ENCODE measurements at regions not wholly inside any gene's neighbourhood (a gene's known extent, or its start where the extent isn't known, plus 50 kb on each side); places are given as distances from the start of the nearest gene placed in this dataset.
A peak's percentile ranks its signal among the peaks of the same experiment; 100 is the strongest.

DNA sequence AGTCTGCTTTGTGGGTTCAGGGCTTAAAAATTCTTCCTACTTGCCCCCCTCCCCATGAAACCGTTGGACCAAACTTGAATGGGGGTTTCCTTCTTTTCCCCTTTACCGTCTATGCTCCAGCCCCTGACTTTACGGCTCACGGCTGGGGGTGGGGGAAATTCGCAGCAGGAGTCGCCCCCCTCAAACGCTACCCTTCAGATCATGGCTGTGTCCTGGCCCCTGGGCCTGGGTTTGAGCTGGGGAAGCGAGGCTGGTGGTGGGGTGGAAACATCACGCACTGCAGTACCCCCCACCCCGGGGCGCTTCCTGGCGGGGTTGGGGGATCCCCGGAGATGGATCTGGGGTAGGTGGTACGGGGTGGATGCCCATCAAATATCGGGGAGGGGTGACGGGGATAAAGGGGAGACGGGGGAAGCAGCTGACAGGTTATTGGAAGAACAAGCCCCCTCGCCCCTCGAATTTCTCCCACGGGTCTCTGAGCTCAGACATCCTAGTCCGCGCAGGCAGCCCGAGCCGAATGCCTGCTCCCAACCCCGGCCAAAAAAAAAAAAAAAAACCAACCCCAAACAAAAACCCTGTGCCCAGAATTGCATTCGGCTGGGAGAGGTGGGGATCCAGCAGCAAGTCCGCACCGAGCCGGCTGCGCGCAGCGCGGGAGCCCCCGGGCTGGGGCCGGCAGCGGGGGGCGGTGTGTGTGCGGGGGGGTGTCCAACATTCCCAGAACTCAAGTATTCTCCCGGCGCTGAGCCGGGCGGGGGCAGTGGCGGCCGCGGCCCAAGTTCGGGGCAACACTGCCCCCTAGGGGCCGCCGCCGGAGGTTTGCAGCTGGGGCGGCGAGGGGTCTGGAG is 59.0 kb upstream of the ACOT11 start (continued):
- TF ChIP-seq PCBP2 (IDR thresholded peaks at IDR 0.05; ENCODE audit: low read depth, low read length, poor library complexity, severe bottlenecking), result no peak
- TF ChIP-seq, protein P1, sequence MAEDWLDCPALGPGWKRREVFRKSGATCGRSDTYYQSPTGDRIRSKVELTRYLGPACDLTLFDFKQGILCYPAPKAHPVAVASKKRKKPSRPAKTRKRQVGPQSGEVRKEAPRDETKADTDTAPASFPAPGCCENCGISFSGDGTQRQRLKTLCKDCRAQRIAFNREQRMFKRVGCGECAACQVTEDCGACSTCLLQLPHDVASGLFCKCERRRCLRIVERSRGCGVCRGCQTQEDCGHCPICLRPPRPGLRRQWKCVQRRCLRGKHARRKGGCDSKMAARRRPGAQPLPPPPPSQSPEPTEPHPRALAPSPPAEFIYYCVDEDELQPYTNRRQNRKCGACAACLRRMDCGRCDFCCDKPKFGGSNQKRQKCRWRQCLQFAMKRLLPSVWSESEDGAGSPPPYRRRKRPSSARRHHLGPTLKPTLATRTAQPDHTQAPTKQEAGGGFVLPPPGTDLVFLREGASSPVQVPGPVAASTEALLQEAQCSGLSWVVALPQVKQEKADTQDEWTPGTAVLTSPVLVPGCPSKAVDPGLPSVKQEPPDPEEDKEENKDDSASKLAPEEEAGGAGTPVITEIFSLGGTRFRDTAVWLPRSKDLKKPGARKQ (CRISPR knock-in tag; IDR thresholded peaks at IDR 0.05), result no peak
- TF ChIP-seq YBX1 (IDR thresholded peaks at IDR 0.05), result no peak
- 0 out of 4 replicates have a peak, but pooled peaks of 1 of the 2 experiments have one; percentile 20 for TF ChIP-seq KDM1A (IDR thresholded peaks at IDR 0.05)
- TF ChIP-seq, protein P2, sequence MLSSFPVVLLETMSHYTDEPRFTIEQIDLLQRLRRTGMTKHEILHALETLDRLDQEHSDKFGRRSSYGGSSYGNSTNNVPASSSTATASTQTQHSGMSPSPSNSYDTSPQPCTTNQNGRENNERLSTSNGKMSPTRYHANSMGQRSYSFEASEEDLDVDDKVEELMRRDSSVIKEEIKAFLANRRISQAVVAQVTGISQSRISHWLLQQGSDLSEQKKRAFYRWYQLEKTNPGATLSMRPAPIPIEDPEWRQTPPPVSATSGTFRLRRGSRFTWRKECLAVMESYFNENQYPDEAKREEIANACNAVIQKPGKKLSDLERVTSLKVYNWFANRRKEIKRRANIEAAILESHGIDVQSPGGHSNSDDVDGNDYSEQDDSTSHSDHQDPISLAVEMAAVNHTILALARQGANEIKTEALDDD (IDR thresholded peaks at IDR 0.05), result no peak
- TF ChIP-seq NCOA4 (IDR thresholded peaks at IDR 0.05; ENCODE audit: partially characterized antibody), result no peak
- TF ChIP-seq HEY1 (CRISPR knock-in tag; IDR thresholded peaks at IDR 0.05; ENCODE audit: borderline replicate concordance), result no peak
- TF ChIP-seq, protein P3, sequence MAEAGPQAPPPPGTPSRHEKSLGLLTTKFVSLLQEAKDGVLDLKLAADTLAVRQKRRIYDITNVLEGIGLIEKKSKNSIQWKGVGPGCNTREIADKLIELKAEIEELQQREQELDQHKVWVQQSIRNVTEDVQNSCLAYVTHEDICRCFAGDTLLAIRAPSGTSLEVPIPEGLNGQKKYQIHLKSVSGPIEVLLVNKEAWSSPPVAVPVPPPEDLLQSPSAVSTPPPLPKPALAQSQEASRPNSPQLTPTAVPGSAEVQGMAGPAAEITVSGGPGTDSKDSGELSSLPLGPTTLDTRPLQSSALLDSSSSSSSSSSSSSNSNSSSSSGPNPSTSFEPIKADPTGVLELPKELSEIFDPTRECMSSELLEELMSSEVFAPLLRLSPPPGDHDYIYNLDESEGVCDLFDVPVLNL (CRISPR knock-in tag; IDR thresholded peaks at IDR 0.05; ENCODE audit: low read depth), result no peak
- TF ChIP-seq CBX2 (IDR thresholded peaks at IDR 0.05; ENCODE audit: insufficient read depth, low read length, poor library complexity, severe bottlenecking), result no peak
- TF ChIP-seq MEF2D (tag; conservative IDR thresholded peaks at IDR 0.05; ENCODE audit: low read depth), result no peak
- TF ChIP-seq ZNF76 (CRISPR knock-in tag; IDR thresholded peaks at IDR 0.05; ENCODE audit: borderline replicate concordance), result no peak
- no peak for TF ChIP-seq CREM (IDR thresholded peaks at IDR 0.05; ENCODE audit: low read depth)
- TF ChIP-seq, protein P4, sequence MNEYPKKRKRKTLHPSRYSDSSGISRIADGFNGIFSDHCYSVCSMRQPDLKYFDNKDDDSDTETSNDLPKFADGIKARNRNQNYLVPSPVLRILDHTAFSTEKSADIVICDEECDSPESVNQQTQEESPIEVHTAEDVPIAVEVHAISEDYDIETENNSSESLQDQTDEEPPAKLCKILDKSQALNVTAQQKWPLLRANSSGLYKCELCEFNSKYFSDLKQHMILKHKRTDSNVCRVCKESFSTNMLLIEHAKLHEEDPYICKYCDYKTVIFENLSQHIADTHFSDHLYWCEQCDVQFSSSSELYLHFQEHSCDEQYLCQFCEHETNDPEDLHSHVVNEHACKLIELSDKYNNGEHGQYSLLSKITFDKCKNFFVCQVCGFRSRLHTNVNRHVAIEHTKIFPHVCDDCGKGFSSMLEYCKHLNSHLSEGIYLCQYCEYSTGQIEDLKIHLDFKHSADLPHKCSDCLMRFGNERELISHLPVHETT (CRISPR knock-in tag; conservative IDR thresholded peaks at IDR 0.05 in 1 of 2, IDR thresholded peaks at IDR 0.05 in 1 of 2), result no peak
- no peak; the same call in 1 of the 2 replicates for TF ChIP-seq TCF3 (CRISPR knock-in tag; IDR thresholded peaks at IDR 0.05)
- TF ChIP-seq RBM39 (optimal IDR thresholded peaks at IDR 0.05; ENCODE audit: low read depth, low read length), result no peak
- TF ChIP-seq HNRNPK (IDR thresholded peaks at IDR 0.05; ENCODE audit: low read depth, low read length, poor library complexity, severe bottlenecking), result no peak
- no peak for TF ChIP-seq ZNF764 (CRISPR knock-in tag; IDR thresholded peaks at IDR 0.05; ENCODE audit: low read depth)
- TF ChIP-seq MAFF (IDR thresholded peaks at IDR 0.05; ENCODE audit: low read length), result no peak
- TF ChIP-seq NFIC (IDR thresholded peaks at IDR 0.05), result no peak; the same call in 1 of the 2 replicates
- no peak for TF ChIP-seq NCOA6 (IDR thresholded peaks at IDR 0.05)
- no peak for TF ChIP-seq SPI1 (IDR thresholded peaks at IDR 0.05; ENCODE audit: borderline replicate concordance, low read depth, low read length)
- TF ChIP-seq RNF2 (IDR thresholded peaks at IDR 0.05), result no peak
- TF ChIP-seq FOXA3 (CRISPR knock-in tag; conservative IDR thresholded peaks at IDR 0.05 in 1 of 2, IDR thresholded peaks at IDR 0.05 in 1 of 2), result no peak
- TF ChIP-seq ZBTB7A (IDR thresholded peaks at IDR 0.05; ENCODE audit: borderline replicate concordance, control insufficient read depth, low read depth, low read length), result peak; percentile 99

All from K562 (cell line).